Omental fat pad (tissue), 3 donors: ENCODE measurements at regions not wholly inside any gene's neighbourhood (a gene's known extent, or its start where the extent isn't known, plus 50 kb on each side); places are given as distances from the start of the nearest gene placed in this dataset.

Experiments
- ATAC-seq: fragments of 150-250 bp; one replicate; pipeline ENCODE4 v1.9.1; 2016; ENCODE audit warnings: mild to moderate bottlenecking, moderate library complexity; ENCODE audit not compliant: low FRiP score
- DNase-seq: peaks from one replicate; pipeline ENCODE4 v3.0.0-alpha.2; 2019; ENCODE audit warnings: low spot score
- CTCF ChIP-seq, 3 donors: fragments of 450-650 bp; IDR thresholded peaks; one replicate each; pipeline ENCODE4 v1.5.1; 2016 to 2017; ENCODE audit warnings: antibody characterized with exemption in 3 of 3, mild to moderate bottlenecking in 3 of 3, moderate library complexity in 2 of 3

GRCh38 chr12:124726596-124727263 is 136.9 kb downstream of the SCARB1 start:
- DNase-seq (no peak), ATAC-seq (no peak)
- no peak for TF ChIP-seq CTCF (IDR thresholded peaks at IDR 0.05)

DNA sequence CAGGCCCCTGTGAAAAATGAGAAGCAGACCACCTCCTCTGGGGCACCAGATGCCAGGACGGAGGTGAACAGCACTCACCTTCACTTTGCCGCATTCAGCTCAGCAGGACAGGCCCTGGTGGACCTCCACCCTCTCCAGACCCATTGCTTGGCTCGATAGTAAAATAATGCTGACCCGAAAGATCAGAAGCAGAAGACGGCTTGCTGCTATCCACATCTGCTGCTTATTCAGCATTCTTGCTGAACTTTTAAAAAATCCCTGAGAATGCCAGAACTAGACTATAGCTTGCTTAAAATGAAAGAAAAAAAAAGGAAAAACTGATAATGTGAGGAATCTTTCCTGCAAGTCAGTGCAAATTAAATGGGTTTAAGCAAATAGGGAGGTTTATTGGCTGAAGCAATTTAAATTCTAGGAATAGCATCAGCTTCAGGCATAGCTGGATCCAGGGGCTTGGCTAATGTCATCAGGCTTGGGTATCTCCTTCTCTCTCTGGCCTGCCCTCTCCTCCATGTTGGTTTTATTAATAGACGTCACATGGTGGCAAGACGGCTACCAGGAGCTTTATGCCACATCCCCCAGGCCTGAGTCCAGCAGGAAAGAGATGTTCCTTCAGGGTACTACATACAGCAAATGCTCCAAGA is 137.9 kb downstream of the SCARB1 start:
- TF ChIP-seq CTCF (IDR thresholded peaks at IDR 0.05): no peak
- DNase-seq (no peak), ATAC-seq (no peak)

GRCh38 chr12:124725099-124725498 is 138.6 kb downstream of the SCARB1 start:
- ATAC-seq: no peak
- no peak for TF ChIP-seq CTCF (IDR thresholded peaks at IDR 0.05)
- DNase-seq: no peak

- DNase-seq (no peak), ATAC-seq (no peak)
- TF ChIP-seq CTCF (IDR thresholded peaks at IDR 0.05): no peak
These were observed 140.8 kb downstream of the SCARB1 start for GRCh38 chr12:124722878-124723277.

DNA sequence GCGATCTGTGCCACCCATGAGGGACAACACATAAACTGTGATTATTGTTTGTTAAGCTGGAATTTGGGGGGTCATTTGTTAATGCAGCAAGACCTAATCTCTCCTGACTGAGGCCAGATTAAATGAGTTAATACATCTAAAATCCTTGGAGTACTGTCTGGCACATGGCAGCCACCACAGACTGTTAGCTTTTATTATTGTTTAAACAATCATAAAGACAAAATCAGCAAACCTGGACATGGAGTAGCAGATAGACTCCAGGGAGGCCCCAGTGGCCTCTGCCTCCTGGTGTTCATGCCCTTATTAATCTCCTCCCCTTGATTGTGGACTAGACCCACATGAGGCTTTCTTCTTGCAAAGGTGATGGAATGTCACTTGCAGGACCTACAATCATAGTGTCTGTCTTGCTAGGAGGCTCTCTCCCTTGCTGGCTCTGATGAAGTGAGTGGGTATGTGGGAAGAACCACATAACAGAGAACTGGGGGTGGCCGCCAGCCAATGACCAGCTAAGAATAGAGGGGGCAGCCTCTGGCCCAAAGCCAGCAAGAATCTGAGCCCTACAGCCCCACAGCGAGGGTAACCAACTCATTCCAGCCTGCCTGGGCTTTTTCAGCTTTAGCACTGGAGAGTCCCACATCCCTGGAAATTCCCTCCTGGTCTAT is 142.0 kb downstream of the SCARB1 start:
- DNase-seq: no peak
- no peak for ATAC-seq
- no peak for TF ChIP-seq CTCF (IDR thresholded peaks at IDR 0.05)

DNA sequence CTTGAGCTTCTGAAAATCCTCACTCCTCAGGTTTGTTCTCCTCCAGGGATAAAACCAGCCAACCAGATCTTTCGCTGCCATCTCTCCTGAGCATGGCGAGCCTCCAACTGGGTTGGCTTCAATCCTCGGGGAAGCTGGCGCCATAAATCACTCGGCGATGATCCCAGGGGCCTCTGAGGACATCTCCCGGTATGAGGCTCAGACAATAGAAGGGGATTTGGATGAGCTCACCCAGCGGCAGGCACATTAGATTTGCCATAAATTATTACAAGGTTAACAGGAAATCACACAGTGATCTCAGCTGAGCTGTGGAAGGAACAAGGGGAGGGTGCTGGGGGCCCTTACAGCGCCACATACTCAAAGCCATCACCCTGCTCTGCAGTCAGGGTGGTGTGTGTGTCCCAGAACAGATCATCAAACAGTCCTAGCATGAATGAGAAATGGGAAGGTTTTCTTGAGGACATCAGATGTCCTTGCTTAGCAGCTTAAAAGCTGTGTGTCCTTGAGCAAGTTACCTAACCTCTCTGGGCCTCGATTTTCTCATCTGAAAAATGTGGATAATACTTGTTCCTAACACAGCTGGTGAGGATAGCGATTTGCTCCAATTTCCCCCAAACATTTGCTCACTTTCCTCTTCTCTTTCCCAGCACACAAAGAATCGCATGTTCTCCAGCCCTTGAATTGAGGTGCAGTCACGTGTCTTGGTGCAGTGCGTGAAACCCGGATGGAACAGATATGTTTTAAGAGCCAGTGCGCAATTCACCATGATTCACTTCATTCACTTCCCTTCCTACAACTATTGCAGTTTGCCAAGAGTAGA is 142.8 kb downstream of the SCARB1 start:
- DNase-seq (no peak), ATAC-seq (peak; percentile 52)

More for the DNA sequence above, 142.8 kb downstream of the SCARB1 start:
- TF ChIP-seq CTCF (IDR thresholded peaks at IDR 0.05): no peak
